ENCODE measurements at regions not wholly inside any gene's neighbourhood (a gene's known extent, or its start where the extent isn't known, plus 50 kb on each side); places are given as distances from the start of the nearest gene placed in this dataset.

DNA sequence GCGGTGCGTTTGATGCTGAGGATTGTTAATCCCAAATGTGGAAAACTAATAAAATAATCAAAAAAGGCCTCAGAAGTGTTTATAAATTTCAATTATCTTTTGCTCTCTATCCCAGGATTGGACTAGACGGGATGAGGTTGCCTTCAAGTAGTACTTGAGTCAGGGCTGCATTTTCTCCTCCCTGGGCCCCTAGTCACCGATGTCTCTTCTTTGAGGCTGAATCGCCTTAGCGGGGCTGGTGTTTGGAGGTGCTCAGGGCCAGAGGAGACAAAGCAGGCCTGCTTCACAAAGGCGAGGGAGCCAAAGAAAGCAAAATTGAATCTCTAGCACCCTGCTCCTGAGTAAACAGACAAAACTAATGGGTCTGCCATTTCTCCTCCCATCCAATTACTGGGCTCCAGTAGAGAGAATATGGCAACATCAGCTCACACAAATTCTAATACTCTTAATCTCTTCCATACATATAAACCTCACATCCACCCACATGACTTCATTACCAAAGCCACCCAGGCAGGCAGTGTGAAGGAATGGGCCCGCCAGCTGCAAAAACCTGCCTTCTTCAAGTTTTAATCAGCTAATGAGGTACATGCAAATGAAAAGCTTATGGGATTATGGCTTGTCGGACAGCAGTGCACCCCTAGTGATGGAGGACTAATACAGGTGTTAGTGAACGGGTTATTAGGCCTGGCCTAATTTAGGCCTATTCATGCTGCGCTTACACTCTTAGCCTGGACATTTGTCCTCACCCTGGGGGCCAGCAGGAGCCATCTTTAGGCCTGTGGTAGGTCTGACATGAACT is 52.7 kb upstream of the HTATIP2 start (continued):
- TF ChIP-seq TSHZ1 (tag by site-specific recombination; IDR thresholded peaks at IDR 0.05; ENCODE audit: borderline replicate concordance) (no peak), GLI2 (tag by site-specific recombination; IDR thresholded peaks at IDR 0.05; ENCODE audit: borderline replicate concordance, low read depth) (no peak), ZNF561 (tag by site-specific recombination; IDR thresholded peaks at IDR 0.05; ENCODE audit: borderline replicate concordance) (no peak)

DNA sequence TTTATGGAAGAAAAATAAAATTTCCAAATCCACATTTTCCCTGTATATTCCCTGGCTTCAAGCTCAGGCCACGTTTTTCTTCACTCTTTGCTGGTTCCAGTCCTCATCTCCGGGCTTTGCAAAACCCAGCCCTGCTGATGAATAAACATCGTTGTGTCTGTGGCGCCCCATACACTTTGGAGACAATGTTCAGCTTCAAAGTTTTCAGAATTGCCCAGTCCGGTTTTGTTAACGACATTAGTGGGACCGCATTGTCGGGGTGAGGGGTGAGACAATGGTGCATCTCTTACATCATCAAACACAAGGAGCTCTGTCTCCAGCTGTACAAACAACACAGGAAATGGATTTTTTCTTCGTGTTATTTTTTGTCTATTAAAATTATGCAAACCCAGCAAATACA is 53.4 kb upstream of the HTATIP2 start:
- CTCF ChIA-PET: no interaction called here
- no peaks in the 10 kb centered on the region for H3K36me3 ChIP-seq (ENCODE audit: control insufficient read depth in 2 of 2, insufficient read depth in 1 of 2, low read length in 2 of 2)
- no peaks in the 10 kb centered on the region for H3K9me3 ChIP-seq (ENCODE audit: control insufficient read depth, insufficient read depth, low read depth, low read length)
- POLR2A ChIA-PET: no interaction called here
- no peak overlapping the region for H3K4me3 ChIP-seq (ENCODE audit: low read depth, low read length)
- H3K27ac ChIP-seq (ENCODE audit: extremely low read depth, low read depth, low read length): no peak overlapping the region
- TF ChIP-seq ZNF24 (tag by site-specific recombination; IDR thresholded peaks at IDR 0.05) (no peak), ZNF791 (tag by site-specific recombination; IDR thresholded peaks at IDR 0.05) (no peak), ZNF654 (tag by site-specific recombination; IDR thresholded peaks at IDR 0.05; ENCODE audit: low read depth) (no peak), ZNF155 (tag by site-specific recombination; IDR thresholded peaks at IDR 0.05) (no peak), ZNF561 (tag by site-specific recombination; IDR thresholded peaks at IDR 0.05; ENCODE audit: borderline replicate concordance) (no peak), ZBTB1 (tag by site-specific recombination; IDR thresholded peaks at IDR 0.05) (no peak), ZNF639 (tag by site-specific recombination; IDR thresholded peaks at IDR 0.05) (no peak), ZNF350 (tag by site-specific recombination; IDR thresholded peaks at IDR 0.05) (no peak)
- H3K4me1 ChIP-seq (ENCODE audit: control insufficient read depth, insufficient read depth, low read length): no peaks in the 10 kb centered on the region

- no peaks in the 10 kb centered on the region for H3K4me1 ChIP-seq (ENCODE audit: control insufficient read depth, insufficient read depth, low read length)
- ChIA-PET CTCF (no interaction called here), POLR2A (no interaction called here)
- no peaks in the 10 kb centered on the region for H3K9me3 ChIP-seq (ENCODE audit: control insufficient read depth, insufficient read depth, low read depth, low read length)
- no peaks in the 10 kb centered on the region for H3K36me3 ChIP-seq (ENCODE audit: control insufficient read depth in 2 of 2, insufficient read depth in 1 of 2, low read length in 2 of 2)
- H3K27ac ChIP-seq (ENCODE audit: extremely low read depth, low read depth, low read length): no peak overlapping the region
- no peak overlapping the region for H3K4me3 ChIP-seq (ENCODE audit: low read depth, low read length)
- TF ChIP-seq ZNF350 (tag by site-specific recombination; IDR thresholded peaks at IDR 0.05) (no peak), ZBTB7A (tag by site-specific recombination; IDR thresholded peaks at IDR 0.05; ENCODE audit: low read depth) (no peak), ZSCAN16 (tag by site-specific recombination; IDR thresholded peaks at IDR 0.05) (no peak), ZBTB8A (tag by site-specific recombination; IDR thresholded peaks at IDR 0.05) (no peak), KLF7 (tag by site-specific recombination; IDR thresholded peaks at IDR 0.05; ENCODE audit: borderline replicate concordance) (no peak), ZNF791 (tag by site-specific recombination; IDR thresholded peaks at IDR 0.05) (no peak), ZNF792 (tag by site-specific recombination; IDR thresholded peaks at IDR 0.05) (no peak), KLF10 (tag by site-specific recombination; IDR thresholded peaks at IDR 0.05) (no peak)
These were observed 54.1 kb upstream of the HTATIP2 start for GRCh38 chr11:20309231-20310025.
